Fibroblast of the conjunctiva (primary cell): ENCODE measurements at regions not wholly inside any gene's neighbourhood (a gene's known extent, or its start where the extent isn't known, plus 50 kb on each side); places are given as distances from the start of the nearest gene placed in this dataset.
"Not testable (repeated sequence)": the region's sequence is repeated elsewhere in the genome, so short reads cannot be mapped to it uniquely, and the experiment has no call there.

Experiments
- DNase-seq: peaks from one replicate; pipeline ENCODE4 v3.0.0-alpha.2; 2010; ENCODE audit warnings: low read depth

- DNase-seq: no peak
Measured at GRCh38 chr13:28607187-28607955, 51.6 kb upstream of the POMP start.

- DNase-seq: no peak
Measured at GRCh38 chr13:28606466-28606865, 52.5 kb upstream of the POMP start.

- DNase-seq: not testable (repeated sequence)
Measured at GRCh38 chr13:28605147-28605546, 53.8 kb upstream of the POMP start.

GRCh38 chr13:28603043-28603664 lies 55.8 kb upstream of the POMP start:
- no peak for DNase-seq

- no peak for DNase-seq
Measured at GRCh38 chr13:28602580-28602979, 56.4 kb upstream of the POMP start.

- no peak for DNase-seq
Measured at GRCh38 chr13:28601581-28601980, 57.3 kb upstream of the POMP start.

- peak; percentile 67 for DNase-seq
Measured at GRCh38 chr13:28597641-28598040, 61.3 kb upstream of the POMP start.

- no peak for DNase-seq
Measured at GRCh38 chr13:28590461-28590860, 68.5 kb upstream of the POMP start.

- DNase-seq: no peak
Measured at GRCh38 chr13:28588296-28588695, 70.6 kb upstream of the POMP start.

GRCh38 chr13:28587174-28587540 lies 71.8 kb upstream of the POMP start:
- DNase-seq: no peak

GRCh38 chr13:28586439-28587173 lies 72.3 kb upstream of the POMP start:
- no peak for DNase-seq

GRCh38 chr13:28585561-28585960 lies 73.4 kb upstream of the POMP start:
- DNase-seq: no peak

- no peak for DNase-seq
Measured at GRCh38 chr13:28584873-28585381, 74.0 kb upstream of the POMP start.

- DNase-seq: no peak
Measured at GRCh38 chr13:28583651-28584091, 75.3 kb upstream of the POMP start.

GRCh38 chr13:28582892-28583240 lies 76.1 kb upstream of the POMP start:
- DNase-seq: no peak

GRCh38 chr13:28582225-28582891 lies 76.6 kb upstream of the POMP start:
- DNase-seq: no peak

GRCh38 chr13:28581451-28581850 lies 77.5 kb upstream of the POMP start:
- DNase-seq: no peak

- DNase-seq: no peak
Measured at GRCh38 chr13:28579736-28580135, 79.2 kb upstream of the POMP start.

- no peak for DNase-seq
Measured at GRCh38 chr13:28579322-28579721, 79.6 kb upstream of the POMP start.

- DNase-seq: no peak
Measured at GRCh38 chr13:28576067-28576466, 81.1 kb upstream of the FLT1 start.

- DNase-seq: no peak
Measured at GRCh38 chr13:28575200-28575599, 80.3 kb upstream of the FLT1 start.

- peak; percentile 45 for DNase-seq
Measured at GRCh38 chr13:28574617-28575142, 79.8 kb upstream of the FLT1 start.
